ENCODE measurements at regions not wholly inside any gene's neighbourhood (a gene's known extent, or its start where the extent isn't known, plus 50 kb on each side); places are given as distances from the start of the nearest gene placed in this dataset.

GRCh38 chr11:114883472-114883871 lies 205.1 kb downstream of the NXPE2 start:
- no peak overlapping the region for H3K4me3 ChIP-seq (ENCODE audit: insufficient read depth, low read length)
- H3K79me2 ChIP-seq (ENCODE audit: insufficient read depth, low read length): no peaks in the 10 kb centered on the region
- TF ChIP-seq CTCF (IDR thresholded peaks at IDR 0.05; ENCODE audit: extremely low read depth, low read depth, low read length): no peak
- H3K4me2 ChIP-seq (ENCODE audit: insufficient read depth, low read length): no peak overlapping the region
- no peaks in the 10 kb centered on the region for H4K20me1 ChIP-seq (ENCODE audit: insufficient read depth, low read length)
- no peaks in the 10 kb centered on the region for H3K27me3 ChIP-seq (ENCODE audit: insufficient read depth, low read length)
- no peaks in the 10 kb centered on the region for H3K9me3 ChIP-seq (ENCODE audit: low read depth, low read length)
- H3K4me1 ChIP-seq (ENCODE audit: insufficient read depth, low read length): no peaks in the 10 kb centered on the region
- H2AFZ ChIP-seq (ENCODE audit: low read length): no peak overlapping the region
- H3K27ac ChIP-seq (ENCODE audit: low read depth, low read length): no peak overlapping the region
- no peak for DNase-seq (ENCODE audit: insufficient read length, low spot score, missing footprints)
- H3K36me3 ChIP-seq (ENCODE audit: insufficient read depth, low read length): no peaks in the 10 kb centered on the region

GRCh38 chr11:114886644-114887265 lies 208.4 kb downstream of the NXPE2 start:
- peak; percentile 51 for DNase-seq (ENCODE audit: insufficient read length, low spot score, missing footprints)
- Histone ChIP-seq H2AFZ (ENCODE audit: low read length) (no peak overlapping the region), H3K79me2 (ENCODE audit: insufficient read depth, low read length) (no peaks in the 10 kb centered on the region), H3K4me2 (ENCODE audit: insufficient read depth, low read length) (no peak overlapping the region), H3K36me3 (ENCODE audit: insufficient read depth, low read length) (no peaks in the 10 kb centered on the region), H4K20me1 (ENCODE audit: insufficient read depth, low read length) (no peaks in the 10 kb centered on the region), H3K9me3 (ENCODE audit: low read depth, low read length) (no peaks in the 10 kb centered on the region), H3K4me1 (ENCODE audit: insufficient read depth, low read length) (no peaks in the 10 kb centered on the region), H3K27me3 (ENCODE audit: insufficient read depth, low read length) (no peaks in the 10 kb centered on the region), H3K27ac (ENCODE audit: low read depth, low read length) (no peak overlapping the region), H3K4me3 (ENCODE audit: insufficient read depth, low read length) (no peak overlapping the region)
- no peak for TF ChIP-seq CTCF (IDR thresholded peaks at IDR 0.05; ENCODE audit: extremely low read depth, low read depth, low read length)

- no peak for DNase-seq (ENCODE audit: insufficient read length, low spot score, missing footprints)
- H2AFZ ChIP-seq (ENCODE audit: low read length): no peak overlapping the region
These were observed 211.3 kb downstream of the NXPE2 start for GRCh38 chr11:114889594-114890011.

GRCh38 chr11:114890038-114890437 lies 211.7 kb downstream of the NXPE2 start:
- Histone ChIP-seq H3K79me2 (ENCODE audit: insufficient read depth, low read length) (no peaks in the 10 kb centered on the region), H3K27ac (ENCODE audit: low read depth, low read length) (no peak overlapping the region), H3K4me2 (ENCODE audit: insufficient read depth, low read length) (no peak overlapping the region), H3K4me3 (ENCODE audit: insufficient read depth, low read length) (no peak overlapping the region), H3K36me3 (ENCODE audit: insufficient read depth, low read length) (no peaks in the 10 kb centered on the region), H4K20me1 (ENCODE audit: insufficient read depth, low read length) (no peaks in the 10 kb centered on the region), H3K9me3 (ENCODE audit: low read depth, low read length) (no peaks in the 10 kb centered on the region), H3K27me3 (ENCODE audit: insufficient read depth, low read length) (no peaks in the 10 kb centered on the region), H3K4me1 (ENCODE audit: insufficient read depth, low read length) (no peaks in the 10 kb centered on the region), H2AFZ (ENCODE audit: low read length) (no peak overlapping the region)
- no peak for TF ChIP-seq CTCF (IDR thresholded peaks at IDR 0.05; ENCODE audit: extremely low read depth, low read depth, low read length)
- no peak for DNase-seq (ENCODE audit: insufficient read length, low spot score, missing footprints)

More at GRCh38 chr11:114889594-114890011, 211.3 kb downstream of the NXPE2 start:
- no peaks in the 10 kb centered on the region for H3K9me3 ChIP-seq (ENCODE audit: low read depth, low read length)
- no peaks in the 10 kb centered on the region for H3K4me1 ChIP-seq (ENCODE audit: insufficient read depth, low read length)
- no peaks in the 10 kb centered on the region for H4K20me1 ChIP-seq (ENCODE audit: insufficient read depth, low read length)
- H3K4me3 ChIP-seq (ENCODE audit: insufficient read depth, low read length): no peak overlapping the region
- no peaks in the 10 kb centered on the region for H3K27me3 ChIP-seq (ENCODE audit: insufficient read depth, low read length)
- no peaks in the 10 kb centered on the region for H3K36me3 ChIP-seq (ENCODE audit: insufficient read depth, low read length)
- TF ChIP-seq CTCF (IDR thresholded peaks at IDR 0.05; ENCODE audit: extremely low read depth, low read depth, low read length): no peak
- H3K27ac ChIP-seq (ENCODE audit: low read depth, low read length): no peak overlapping the region
- H3K4me2 ChIP-seq (ENCODE audit: insufficient read depth, low read length): no peak overlapping the region
- no peaks in the 10 kb centered on the region for H3K79me2 ChIP-seq (ENCODE audit: insufficient read depth, low read length)
